ENCODE measurements at regions not wholly inside any gene's neighbourhood (a gene's known extent, or its start where the extent isn't known, plus 50 kb on each side); places are given as distances from the start of the nearest gene placed in this dataset.

DNA sequence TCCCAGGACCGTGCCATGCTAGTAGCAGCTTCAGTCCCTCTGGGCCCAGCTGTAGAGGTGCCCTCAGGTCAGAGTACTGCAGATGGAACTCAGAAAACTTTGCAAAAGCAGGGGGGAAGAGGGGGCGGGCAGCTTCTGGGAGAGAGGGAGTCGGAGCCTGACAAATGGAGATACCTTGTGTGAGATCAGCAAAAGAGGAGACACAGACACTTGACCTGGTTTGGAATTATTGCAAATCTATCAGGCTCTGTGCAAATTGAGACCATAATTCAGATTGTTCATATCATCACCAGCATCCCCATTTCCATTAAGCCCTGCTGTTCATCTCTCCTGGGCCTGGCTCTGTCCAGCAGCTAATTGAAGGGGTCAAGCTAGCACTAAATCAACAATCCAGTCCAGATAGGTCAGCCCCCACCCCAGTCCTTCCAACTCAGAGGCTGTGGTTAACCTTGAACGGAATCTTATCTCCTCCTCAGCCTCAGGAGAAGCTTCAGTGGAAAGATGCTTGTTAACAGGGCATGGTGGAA, 292.6 kb upstream of the PLET1 start:
- H3K9me3 ChIP-seq = no peaks in the 10 kb centered on the region
- intact Hi-C loops (cut with DNase I; ENCODE audit: low total_unique reads) = no loop called here
- H3K27ac ChIP-seq = no peak overlapping the region
- 64 to 73% methylated on average over 4 of the region's 4 CpGs for WGBS, 2 donors
- no peaks in the 10 kb centered on the region for H3K27me3 ChIP-seq
- no peak for DNase-seq
- TF ChIP-seq, protein P1, sequence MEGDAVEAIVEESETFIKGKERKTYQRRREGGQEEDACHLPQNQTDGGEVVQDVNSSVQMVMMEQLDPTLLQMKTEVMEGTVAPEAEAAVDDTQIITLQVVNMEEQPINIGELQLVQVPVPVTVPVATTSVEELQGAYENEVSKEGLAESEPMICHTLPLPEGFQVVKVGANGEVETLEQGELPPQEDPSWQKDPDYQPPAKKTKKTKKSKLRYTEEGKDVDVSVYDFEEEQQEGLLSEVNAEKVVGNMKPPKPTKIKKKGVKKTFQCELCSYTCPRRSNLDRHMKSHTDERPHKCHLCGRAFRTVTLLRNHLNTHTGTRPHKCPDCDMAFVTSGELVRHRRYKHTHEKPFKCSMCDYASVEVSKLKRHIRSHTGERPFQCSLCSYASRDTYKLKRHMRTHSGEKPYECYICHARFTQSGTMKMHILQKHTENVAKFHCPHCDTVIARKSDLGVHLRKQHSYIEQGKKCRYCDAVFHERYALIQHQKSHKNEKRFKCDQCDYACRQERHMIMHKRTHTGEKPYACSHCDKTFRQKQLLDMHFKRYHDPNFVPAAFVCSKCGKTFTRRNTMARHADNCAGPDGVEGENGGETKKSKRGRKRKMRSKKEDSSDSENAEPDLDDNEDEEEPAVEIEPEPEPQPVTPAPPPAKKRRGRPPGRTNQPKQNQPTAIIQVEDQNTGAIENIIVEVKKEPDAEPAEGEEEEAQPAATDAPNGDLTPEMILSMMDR (IDR thresholded peaks at IDR 0.05) = no peak
- no peak for TF ChIP-seq POLR2A (IDR thresholded peaks at IDR 0.05)
- no peaks in the 10 kb centered on the region for H3K36me3 ChIP-seq (ENCODE audit: low read depth, missing control alignments)
- H3K4me1 ChIP-seq = no peaks in the 10 kb centered on the region
- H3K4me3 ChIP-seq = no peak overlapping the region

DNA sequence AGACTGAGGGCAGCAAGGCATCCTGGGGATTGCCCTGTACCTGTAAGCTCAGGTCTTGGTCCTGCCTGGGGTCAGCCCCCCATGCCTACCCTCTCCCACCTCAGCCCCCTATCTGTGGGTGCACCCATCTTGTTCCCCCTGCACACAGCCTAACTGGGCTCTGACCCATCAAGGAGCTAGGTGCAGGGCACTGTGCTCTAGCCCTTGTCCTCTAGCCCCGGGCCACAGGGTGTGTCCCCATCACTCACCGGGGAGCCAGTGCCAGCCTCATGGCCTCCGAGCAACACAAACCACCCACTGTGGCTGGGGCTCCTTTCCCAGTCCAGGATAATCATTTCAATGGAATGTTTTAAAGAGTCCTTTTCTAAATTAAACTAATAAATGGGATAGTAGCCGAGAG, 293.9 kb upstream of the PLET1 start:
- no peak for TF ChIP-seq POLR2A (IDR thresholded peaks at IDR 0.05)
- TF ChIP-seq, protein P1 (IDR thresholded peaks at IDR 0.05) = no peak
- no peaks in the 10 kb centered on the region for H3K4me1 ChIP-seq
- no peaks in the 10 kb centered on the region for H3K36me3 ChIP-seq (ENCODE audit: low read depth, missing control alignments)
- H3K27ac ChIP-seq = no peak overlapping the region
- no peaks in the 10 kb centered on the region for H3K9me3 ChIP-seq
- no peaks in the 10 kb centered on the region for H3K27me3 ChIP-seq
- 80 to 89% methylated on average over 4 of the region's 4 CpGs for WGBS, 2 donors
- H3K4me3 ChIP-seq = no peak overlapping the region
- DNase-seq = no peak
- intact Hi-C loops (cut with DNase I; ENCODE audit: low total_unique reads) = no loop called here

DNA sequence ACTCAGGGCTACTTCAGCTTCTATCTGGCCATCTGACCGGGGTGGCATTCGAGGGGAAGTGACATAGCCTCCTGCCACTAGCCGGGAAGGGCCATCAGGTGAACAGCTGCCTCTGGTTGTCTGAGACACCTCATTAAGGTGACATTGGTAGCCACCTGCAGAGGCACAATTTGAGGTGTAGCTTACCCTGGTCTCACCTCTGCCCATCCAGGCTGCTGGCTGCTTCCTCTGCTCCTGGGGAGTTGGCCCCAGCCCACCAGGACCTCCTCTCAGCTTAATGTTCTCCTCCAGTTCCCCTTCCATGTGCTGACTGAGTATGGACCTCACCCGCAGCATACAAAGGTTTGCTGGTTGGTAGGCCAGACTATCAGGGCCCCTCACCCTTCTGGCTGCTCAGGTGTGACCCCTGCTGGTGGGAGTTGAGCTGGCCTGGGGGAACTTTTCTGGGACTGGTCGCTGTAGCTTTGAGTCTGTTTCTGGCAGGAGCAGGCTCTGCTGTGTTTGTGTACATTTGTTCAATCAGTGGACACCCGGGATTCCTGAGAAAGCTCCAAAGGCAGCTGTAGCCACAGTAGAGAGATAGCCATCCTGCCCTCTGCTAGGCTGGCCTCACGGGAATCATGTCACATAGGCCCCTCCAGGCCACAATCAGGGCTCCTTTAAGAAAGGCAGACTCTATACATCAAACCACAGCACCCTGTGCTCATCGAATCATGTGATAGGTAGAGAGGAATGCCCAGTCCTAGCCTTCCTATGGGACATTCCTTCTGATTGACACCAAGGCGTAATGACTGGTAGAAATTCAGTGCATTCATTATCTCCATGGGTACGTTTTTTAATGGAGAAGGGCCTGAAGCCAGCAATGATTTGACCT, 295.1 kb upstream of the PLET1 start:
- Histone ChIP-seq H3K4me1 (no peaks in the 10 kb centered on the region), H3K36me3 (ENCODE audit: low read depth, missing control alignments) (no peaks in the 10 kb centered on the region), H3K9me3 (no peaks in the 10 kb centered on the region), H3K27ac (no peak overlapping the region), H3K4me3 (no peak overlapping the region), H3K27me3 (no peaks in the 10 kb centered on the region)
- peak; percentile 54 for DNase-seq
- intact Hi-C loops (cut with DNase I; ENCODE audit: low total_unique reads) = no loop called here
- TF ChIP-seq POLR2A (IDR thresholded peaks at IDR 0.05) = no peak
- TF ChIP-seq, protein P1 (IDR thresholded peaks at IDR 0.05) = peak; percentile 20 to 26 (median 24)
- 64 to 78% methylated on average over 9 to 10 of the region's 10 CpGs for WGBS, 2 donors

DNA sequence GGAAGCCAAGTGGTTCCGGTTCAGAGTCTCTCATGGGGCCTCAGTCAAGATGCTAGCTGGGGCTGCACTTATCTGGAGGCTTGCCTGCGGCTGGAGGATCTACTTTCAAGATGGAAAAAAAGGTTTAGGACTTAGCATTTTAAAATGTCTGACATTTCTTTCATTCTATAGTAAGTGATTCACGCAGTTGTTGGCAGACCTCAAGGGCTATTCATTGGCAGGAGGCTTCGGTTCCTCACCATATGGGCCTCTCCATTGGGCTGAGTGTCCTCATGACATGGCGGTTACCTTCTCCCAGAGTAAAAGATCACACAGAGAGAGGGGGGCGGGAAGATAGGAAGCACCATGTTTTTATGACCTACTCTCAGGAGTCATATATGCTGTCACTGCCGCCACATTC, 298.0 kb upstream of the PLET1 start:
- H3K27ac ChIP-seq = no peak overlapping the region
- no peaks in the 10 kb centered on the region for H3K4me1 ChIP-seq
- no peaks in the 10 kb centered on the region for H3K27me3 ChIP-seq
- H3K36me3 ChIP-seq (ENCODE audit: low read depth, missing control alignments) = no peaks in the 10 kb centered on the region
- H3K4me3 ChIP-seq = no peak overlapping the region
- DNase-seq = no peak
- no peaks in the 10 kb centered on the region for H3K9me3 ChIP-seq
- no peak for TF ChIP-seq POLR2A (IDR thresholded peaks at IDR 0.05)
- TF ChIP-seq, protein P1 (IDR thresholded peaks at IDR 0.05) = no peak
- intact Hi-C loops (cut with DNase I; ENCODE audit: low total_unique reads) = no loop called here
- WGBS, 2 donors = 81 to 88% methylated on average over 7 of the region's 7 CpGs

Measured in testis (tissue), 2 donors.